Stimulated activated naive CD8-positive, alpha-beta T cell treated with anti-CD3 and anti-CD28 coated beads, Interleukin-15, amount 100 ng/mL, for 72 hours (primary cell): ENCODE measurements at regions not wholly inside any gene's neighbourhood (a gene's known extent, or its start where the extent isn't known, plus 50 kb on each side); places are given as distances from the start of the nearest gene placed in this dataset.
"Not testable (repeated sequence)": the region's sequence is repeated elsewhere in the genome, so short reads cannot be mapped to it uniquely, and the experiment has no call there.

Experiments
- ATAC-seq: fragments of 150-1000 bp; cut with Tn5 transposase; 2 replicates; pipeline ENCODE4 v1.10.0; 2021; ENCODE audit warnings: mild to moderate bottlenecking, moderate library complexity
- DNase-seq, 2 donors: peaks; one replicate each; pipeline ENCODE4 v3.0.0; 2021 to 2022
- H3K27ac Mint-ChIP-seq, 2 donors: one replicate each; pipeline ENCODE4 v1.8.0; 2022; ENCODE audit warnings: mild to moderate bottlenecking in 2 of 2, mixed read lengths in 2 of 2, moderate library complexity in 2 of 2
- H3K27me3 Mint-ChIP-seq: one replicate; pipeline ENCODE4 v1.8.0; 2022; ENCODE audit warnings: mixed read lengths
- H3K4me1 Mint-ChIP-seq: one replicate; pipeline ENCODE4 v1.8.0; 2022; ENCODE audit warnings: mild to moderate bottlenecking, mixed read lengths
- H3K4me3 Mint-ChIP-seq, 2 donors: one replicate each; pipeline ENCODE4 v1.8.0; 2022; ENCODE audit warnings: mild to moderate bottlenecking in 2 of 2, mixed read lengths in 2 of 2, moderate library complexity in 1 of 2
- H3K9me3 Mint-ChIP-seq, 2 donors: one replicate each; pipeline ENCODE4 v1.8.0; 2022; ENCODE audit warnings: mixed read lengths in 2 of 2

GRCh38 chr6:101116337-101116736, 235.2 kb upstream of the ASCC3 start:
- ATAC-seq = no peak

GRCh38 chr6:101117393-101118135, 236.4 kb upstream of the ASCC3 start:
- ATAC-seq = no peak
- no peaks in the 10 kb centered on the region for H3K4me1 Mint-ChIP-seq
- DNase-seq = no peak
- peaks cover 0 to 4% of the 10 kb centered on the region in 2 donors for H3K9me3 Mint-ChIP-seq
- H3K27ac Mint-ChIP-seq = no peak overlapping the region
- H3K4me3 Mint-ChIP-seq = no peak overlapping the region
- H3K27me3 Mint-ChIP-seq = no peaks in the 10 kb centered on the region

More at GRCh38 chr6:101116337-101116736, 235.2 kb upstream of the ASCC3 start:
- Mint-ChIP-seq H3K27me3 (no peaks in the 10 kb centered on the region), H3K4me3 (no peak overlapping the region), H3K9me3 (peaks cover 0 to 4% of the 10 kb centered on the region in 2 donors), H3K4me1 (no peaks in the 10 kb centered on the region), H3K27ac (no peak overlapping the region)
- DNase-seq = no peak

GRCh38 chr6:101118136-101118396, 236.9 kb upstream of the ASCC3 start:
- no peaks in the 10 kb centered on the region for H3K4me1 Mint-ChIP-seq
- ATAC-seq = no peak
- no peak overlapping the region for H3K27ac Mint-ChIP-seq

GRCh38 chr6:101120747-101121146, 239.6 kb upstream of the ASCC3 start:
- Mint-ChIP-seq H3K4me1 (no peaks in the 10 kb centered on the region), H3K9me3 (peaks cover 0 to 4% of the 10 kb centered on the region in 2 donors), H3K4me3 (no peak overlapping the region), H3K27me3 (no peaks in the 10 kb centered on the region), H3K27ac (no peak overlapping the region)
- ATAC-seq (no peak), DNase-seq (no peak)

More at GRCh38 chr6:101118136-101118396, 236.9 kb upstream of the ASCC3 start:
- H3K27me3 Mint-ChIP-seq = no peaks in the 10 kb centered on the region
- H3K9me3 Mint-ChIP-seq = peaks cover 0 to 4% of the 10 kb centered on the region in 2 donors
- DNase-seq = no peak
- H3K4me3 Mint-ChIP-seq = no peak overlapping the region

- H3K27me3 Mint-ChIP-seq = no peaks in the 10 kb centered on the region
- no peak overlapping the region for H3K4me3 Mint-ChIP-seq
- H3K9me3 Mint-ChIP-seq = no peaks in the 10 kb centered on the region
- ATAC-seq (no peak), DNase-seq (no peak)
- H3K4me1 Mint-ChIP-seq = no peaks in the 10 kb centered on the region
- no peak overlapping the region for H3K27ac Mint-ChIP-seq
Measured at GRCh38 chr6:101125380-101125971, 244.3 kb upstream of the ASCC3 start.

- H3K27me3 Mint-ChIP-seq = no peaks in the 10 kb centered on the region
- H3K9me3 Mint-ChIP-seq = no peaks in the 10 kb centered on the region
- DNase-seq (no peak), ATAC-seq (no peak)
- no peak overlapping the region for H3K4me3 Mint-ChIP-seq
- H3K27ac Mint-ChIP-seq = no peak overlapping the region
- H3K4me1 Mint-ChIP-seq = no peaks in the 10 kb centered on the region
Measured at GRCh38 chr6:101126501-101126900, 245.4 kb upstream of the ASCC3 start.

GRCh38 chr6:101129851-101130250, 248.7 kb upstream of the ASCC3 start:
- no peaks in the 10 kb centered on the region for H3K9me3 Mint-ChIP-seq
- H3K4me3 Mint-ChIP-seq = no peak overlapping the region
- ATAC-seq (no peak), DNase-seq (no peak)
- H3K27ac Mint-ChIP-seq = no peak overlapping the region
- H3K27me3 Mint-ChIP-seq = no peaks in the 10 kb centered on the region
- no peaks in the 10 kb centered on the region for H3K4me1 Mint-ChIP-seq

- H3K27ac Mint-ChIP-seq = no peak overlapping the region
- ATAC-seq (no peak), DNase-seq (no peak)
- no peaks in the 10 kb centered on the region for H3K27me3 Mint-ChIP-seq
- no peaks in the 10 kb centered on the region for H3K4me1 Mint-ChIP-seq
- no peak overlapping the region for H3K4me3 Mint-ChIP-seq
- no peaks in the 10 kb centered on the region for H3K9me3 Mint-ChIP-seq
Measured at GRCh38 chr6:101146389-101146788, 247.1 kb upstream of the GRIK2 start.

- no peak for ATAC-seq
- Mint-ChIP-seq H3K9me3 (no peaks in the 10 kb centered on the region), H3K27ac (no peak overlapping the region), H3K4me1 (no peaks in the 10 kb centered on the region), H3K27me3 (no peaks in the 10 kb centered on the region), H3K4me3 (no peak overlapping the region)
- no peak for DNase-seq
Measured at GRCh38 chr6:101150226-101150625, 243.3 kb upstream of the GRIK2 start.

- H3K4me1 Mint-ChIP-seq, H3K27me3 Mint-ChIP-seq, H3K4me3 Mint-ChIP-seq, H3K9me3 Mint-ChIP-seq, H3K27ac Mint-ChIP-seq, ATAC-seq, DNase-seq: not testable (repeated sequence)
Measured at GRCh38 chr6:101157638-101158037, 235.9 kb upstream of the GRIK2 start.

GRCh38 chr6:101163611-101164010, 229.9 kb upstream of the GRIK2 start:
- Mint-ChIP-seq H3K9me3 (peaks cover under 1 to 18% of the 10 kb centered on the region in 2 donors), H3K4me1 (no peaks in the 10 kb centered on the region), H3K27me3 (no peaks in the 10 kb centered on the region), H3K27ac (no peak overlapping the region), H3K4me3 (no peak overlapping the region)
- ATAC-seq (no peak), DNase-seq (no peak)

- Mint-ChIP-seq H3K27ac (peak overlapping the region in 1 of 2 donors; percentile 38), H3K4me3 (no peak overlapping the region), H3K27me3 (no peaks in the 10 kb centered on the region), H3K4me1 (no peaks in the 10 kb centered on the region), H3K9me3 (peaks cover 15 to 35% of the 10 kb centered on the region in 2 donors)
- DNase-seq (no peak), ATAC-seq (no peak)
Measured at GRCh38 chr6:101167638-101168037, 225.9 kb upstream of the GRIK2 start.

- not testable (repeated sequence) for DNase-seq, H3K4me3 Mint-ChIP-seq, H3K27ac Mint-ChIP-seq, H3K27me3 Mint-ChIP-seq, H3K4me1 Mint-ChIP-seq, ATAC-seq
- peaks cover 15 to 29% of the 10 kb centered on the region in 2 donors for H3K9me3 Mint-ChIP-seq
Measured at GRCh38 chr6:101171049-101171448, 222.5 kb upstream of the GRIK2 start.

- H3K9me3 Mint-ChIP-seq = no peaks in the 10 kb centered on the region
- H3K4me1 Mint-ChIP-seq = no peaks in the 10 kb centered on the region
- H3K27me3 Mint-ChIP-seq = no peaks in the 10 kb centered on the region
- no peak overlapping the region for H3K27ac Mint-ChIP-seq
- H3K4me3 Mint-ChIP-seq = no peak overlapping the region
- DNase-seq (no peak), ATAC-seq (no peak)
Measured at GRCh38 chr6:101178748-101179147, 214.8 kb upstream of the GRIK2 start.

- H3K4me3 Mint-ChIP-seq = no peak overlapping the region
Measured at GRCh38 chr6:101181006-101181405, 212.5 kb upstream of the GRIK2 start.

GRCh38 chr6:101188285-101188798, 205.2 kb upstream of the GRIK2 start:
- ATAC-seq, H3K27me3 Mint-ChIP-seq, DNase-seq, H3K27ac Mint-ChIP-seq, H3K4me1 Mint-ChIP-seq, H3K4me3 Mint-ChIP-seq: not testable (repeated sequence)
- peaks cover 6 to 17% of the 10 kb centered on the region in 2 donors for H3K9me3 Mint-ChIP-seq

More at GRCh38 chr6:101181006-101181405, 212.5 kb upstream of the GRIK2 start:
- H3K27ac Mint-ChIP-seq = no peak overlapping the region
- no peaks in the 10 kb centered on the region for H3K4me1 Mint-ChIP-seq
- peaks cover 0 to 4% of the 10 kb centered on the region in 2 donors for H3K9me3 Mint-ChIP-seq
- no peaks in the 10 kb centered on the region for H3K27me3 Mint-ChIP-seq
- ATAC-seq = no peak
- no peak for DNase-seq
